HG03354 (cell line): ENCODE measurements at regions not wholly inside any gene's neighbourhood (a gene's known extent, or its start where the extent isn't known, plus 50 kb on each side); places are given as distances from the start of the nearest gene placed in this dataset.

Experiments used
- ATAC-seq: cut with Tn5 transposase; IDR thresholded peaks from one replicate; pipeline ENCODE4 v1.9.1; 2021; ENCODE audit warnings: mild to moderate bottlenecking; ENCODE audit not compliant: unreplicated experiment, poor library complexity, severe bottlenecking

- no peak for ATAC-seq
These were observed 136.6 kb downstream of the TOMM20 start for GRCh38 chr1:234992065-234992464.

GRCh38 chr1:234990874-234991801 is 137.5 kb downstream of the TOMM20 start:
- ATAC-seq: no peak

GRCh38 chr1:234990328-234990675 is 138.3 kb downstream of the TOMM20 start:
- ATAC-seq: no peak

GRCh38 chr1:234989479-234990327 is 138.9 kb downstream of the TOMM20 start:
- no peak for ATAC-seq

GRCh38 chr1:234989019-234989418 is 139.6 kb downstream of the TOMM20 start:
- no peak for ATAC-seq

GRCh38 chr1:234988536-234988935 is 140.1 kb downstream of the TOMM20 start:
- no peak for ATAC-seq

GRCh38 chr1:234988155-234988517 is 140.5 kb downstream of the TOMM20 start:
- ATAC-seq: no peak

GRCh38 chr1:234987415-234988154 is 141.1 kb downstream of the TOMM20 start:
- peak; percentile 70 for ATAC-seq

GRCh38 chr1:234986750-234987414 is 141.8 kb downstream of the TOMM20 start:
- peak; percentile 9 for ATAC-seq

GRCh38 chr1:234985516-234986294 is 142.9 kb downstream of the TOMM20 start:
- ATAC-seq: no peak

- ATAC-seq: no peak
These were observed 143.6 kb downstream of the TOMM20 start for GRCh38 chr1:234985007-234985370.

- no peak for ATAC-seq
These were observed 144.9 kb downstream of the TOMM20 start for GRCh38 chr1:234983564-234984238.

- no peak for ATAC-seq
These were observed 146.9 kb downstream of the TOMM20 start for GRCh38 chr1:234981758-234982157.

GRCh38 chr1:234980645-234981396 is 147.8 kb downstream of the TOMM20 start:
- ATAC-seq: peak; percentile 48

GRCh38 chr1:234980291-234980644 is 148.4 kb downstream of the TOMM20 start:
- ATAC-seq: peak; percentile 6

GRCh38 chr1:234979296-234980279 is 149.0 kb downstream of the TOMM20 start:
- ATAC-seq: no peak
